Colonic mucosa (tissue), 4 donors: ENCODE measurements at regions not wholly inside any gene's neighbourhood (a gene's known extent, or its start where the extent isn't known, plus 50 kb on each side); places are given as distances from the start of the nearest gene placed in this dataset.

Source experiments
- DNase-seq: peaks from one replicate; pipeline ENCODE4 v3.0.0-alpha.2; 2020
- H3K27ac ChIP-seq: fragments of 200-600 bp; one replicate; pipeline ENCODE4 v1.8.0; 2021
- H3K27me3 ChIP-seq: fragments of 200-600 bp; one replicate; pipeline ENCODE4 v1.8.0; 2021
- H3K36me3 ChIP-seq: fragments of 200-600 bp; one replicate; pipeline ENCODE4 v1.8.0; 2021
- H3K4me1 ChIP-seq: fragments of 200-600 bp; one replicate; pipeline ENCODE4 v1.8.0; 2021; ENCODE audit warnings: mild to moderate bottlenecking
- H3K4me3 ChIP-seq: fragments of 200-600 bp; one replicate; pipeline ENCODE4 v1.8.0; 2021
- H3K9ac ChIP-seq, 2 donors: one replicate each; pipeline ENCODE4 v1.7.0; 2013; ENCODE audit warnings: control low read depth in 2 of 2, low read depth in 2 of 2, low read length in 2 of 2
- H3K9me3 ChIP-seq: fragments of 200-600 bp; one replicate; pipeline ENCODE4 v1.8.0; 2021
- intact Hi-C: fragments of 100-400 bp; cut with DNase I; formaldehyde crosslinking; loops from one replicate; pipeline ENCODE4 v1.14.1; 2022
- TF ChIP-seq, protein P1 (sequence below): fragments of 200-600 bp; IDR thresholded peaks from one replicate; pipeline ENCODE4 v1.8.0; 2022; ENCODE audit warnings: antibody characterized with exemption, mild to moderate bottlenecking
- donor health status: healthy.
- donor health status: DM: no; HTN: no; CAD: no.
- donor health status: DM: no; HTN: no; CAD: no.

DNA sequence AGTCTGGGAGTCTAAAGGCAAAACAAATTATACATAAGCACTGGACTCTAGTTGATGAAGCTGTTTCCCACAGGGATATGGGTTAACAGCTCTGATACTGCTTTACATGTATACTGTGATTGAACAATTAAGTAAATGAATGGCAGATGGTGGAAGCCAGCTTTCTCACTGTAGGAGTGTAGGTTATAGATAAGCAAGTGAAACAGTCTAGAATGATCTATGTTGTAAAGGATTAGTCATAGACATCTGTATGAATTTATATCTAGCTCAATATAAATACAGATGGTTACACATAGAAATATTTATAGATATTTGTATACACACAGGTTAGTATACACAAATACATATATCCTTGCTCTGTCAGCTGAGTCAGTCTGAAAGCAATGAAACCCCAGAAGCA, 276.1 kb downstream of the PPARGC1A start:
- Histone ChIP-seq H3K36me3 (no peaks in the 10 kb centered on the region), H3K4me1 (no peaks in the 10 kb centered on the region), H3K9me3 (no peaks in the 10 kb centered on the region), H3K9ac (no peak overlapping the region), H3K27ac (no peak overlapping the region), H3K4me3 (no peak overlapping the region), H3K27me3 (no peaks in the 10 kb centered on the region)
- DNase-seq: no peak
- TF ChIP-seq, protein P1, sequence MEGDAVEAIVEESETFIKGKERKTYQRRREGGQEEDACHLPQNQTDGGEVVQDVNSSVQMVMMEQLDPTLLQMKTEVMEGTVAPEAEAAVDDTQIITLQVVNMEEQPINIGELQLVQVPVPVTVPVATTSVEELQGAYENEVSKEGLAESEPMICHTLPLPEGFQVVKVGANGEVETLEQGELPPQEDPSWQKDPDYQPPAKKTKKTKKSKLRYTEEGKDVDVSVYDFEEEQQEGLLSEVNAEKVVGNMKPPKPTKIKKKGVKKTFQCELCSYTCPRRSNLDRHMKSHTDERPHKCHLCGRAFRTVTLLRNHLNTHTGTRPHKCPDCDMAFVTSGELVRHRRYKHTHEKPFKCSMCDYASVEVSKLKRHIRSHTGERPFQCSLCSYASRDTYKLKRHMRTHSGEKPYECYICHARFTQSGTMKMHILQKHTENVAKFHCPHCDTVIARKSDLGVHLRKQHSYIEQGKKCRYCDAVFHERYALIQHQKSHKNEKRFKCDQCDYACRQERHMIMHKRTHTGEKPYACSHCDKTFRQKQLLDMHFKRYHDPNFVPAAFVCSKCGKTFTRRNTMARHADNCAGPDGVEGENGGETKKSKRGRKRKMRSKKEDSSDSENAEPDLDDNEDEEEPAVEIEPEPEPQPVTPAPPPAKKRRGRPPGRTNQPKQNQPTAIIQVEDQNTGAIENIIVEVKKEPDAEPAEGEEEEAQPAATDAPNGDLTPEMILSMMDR: no peak
- intact Hi-C loops: no loop called here

DNA sequence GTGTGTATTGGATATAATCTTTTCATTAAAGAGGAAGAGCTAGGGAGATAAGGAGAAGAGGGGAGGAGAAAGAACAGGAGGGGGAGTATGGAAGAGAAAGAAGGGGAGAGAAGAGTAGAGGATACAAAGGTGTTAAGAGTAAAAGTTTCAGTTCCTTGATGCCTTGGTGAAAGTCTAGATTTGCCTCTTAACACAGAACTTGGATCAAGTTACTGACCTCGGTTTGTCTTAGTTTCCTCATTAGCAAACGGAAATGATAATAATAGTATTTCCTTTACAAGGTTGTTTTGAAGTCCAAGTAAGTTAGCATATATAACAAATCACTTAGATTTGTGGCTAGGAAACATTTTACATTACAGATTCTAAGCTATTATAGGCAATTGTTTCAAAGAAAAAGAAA, 287.1 kb downstream of the PPARGC1A start:
- Histone ChIP-seq H3K9ac (no peak overlapping the region), H3K4me3 (no peak overlapping the region), H3K27me3 (no peaks in the 10 kb centered on the region), H3K4me1 (no peaks in the 10 kb centered on the region), H3K36me3 (no peaks in the 10 kb centered on the region), H3K27ac (no peak overlapping the region), H3K9me3 (no peaks in the 10 kb centered on the region)
- TF ChIP-seq, protein P1: no peak
- intact Hi-C loops: no loop called here
- DNase-seq: no peak

DNA sequence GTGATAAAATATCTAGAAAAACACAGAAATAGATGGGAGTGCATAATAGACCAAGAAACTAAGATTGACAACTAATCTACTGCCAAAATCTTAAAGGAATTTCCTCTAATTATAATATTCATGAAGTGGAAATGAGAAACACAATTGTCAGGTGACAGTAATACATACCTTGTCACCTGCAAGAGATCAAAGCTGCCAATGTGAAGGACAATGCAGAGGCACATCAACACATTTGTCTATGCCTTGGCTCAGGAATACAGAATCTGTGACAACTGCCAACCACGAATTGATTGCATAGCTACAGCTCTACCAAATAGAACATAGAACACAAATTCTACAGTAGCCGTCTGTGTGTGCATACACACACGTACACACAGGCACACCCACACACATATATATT, 295.7 kb downstream of the PPARGC1A start:
- H3K27me3 ChIP-seq: no peaks in the 10 kb centered on the region
- no peak for DNase-seq
- no peaks in the 10 kb centered on the region for H3K36me3 ChIP-seq
- TF ChIP-seq, protein P1: no peak
- H3K9me3 ChIP-seq: no peaks in the 10 kb centered on the region
- no peak overlapping the region for H3K27ac ChIP-seq
- intact Hi-C loops: no loop called here
- H3K9ac ChIP-seq: no peak overlapping the region
- no peaks in the 10 kb centered on the region for H3K4me1 ChIP-seq
- no peak overlapping the region for H3K4me3 ChIP-seq

DNA sequence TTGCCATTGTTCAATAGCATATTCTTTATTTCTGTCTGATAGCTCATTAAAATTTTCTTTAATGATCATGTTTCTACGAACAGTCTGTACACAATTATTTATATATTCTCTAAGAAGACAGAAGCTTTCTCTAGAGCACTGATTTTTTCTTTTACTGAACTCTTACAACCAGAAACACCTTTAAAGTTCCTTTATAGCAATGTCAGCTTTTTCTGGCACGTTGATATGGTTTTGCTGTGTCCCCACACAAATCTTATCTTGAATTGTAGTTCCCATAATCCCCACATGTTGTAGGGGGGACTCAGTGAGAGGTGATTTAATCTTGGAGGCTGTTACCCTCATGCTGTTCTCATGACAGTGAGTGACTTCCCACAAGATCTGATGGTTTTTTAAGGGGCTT, 299.4 kb downstream of the PPARGC1A start:
- H3K27ac ChIP-seq: no peak overlapping the region
- H3K36me3 ChIP-seq: no peaks in the 10 kb centered on the region
- H3K4me1 ChIP-seq: no peaks in the 10 kb centered on the region
- H3K4me3 ChIP-seq: no peak overlapping the region
- no peak overlapping the region for H3K9ac ChIP-seq
- TF ChIP-seq, protein P1: no peak
- no peaks in the 10 kb centered on the region for H3K9me3 ChIP-seq
- no peak for DNase-seq
- intact Hi-C loops: no loop called here
- no peaks in the 10 kb centered on the region for H3K27me3 ChIP-seq

DNA sequence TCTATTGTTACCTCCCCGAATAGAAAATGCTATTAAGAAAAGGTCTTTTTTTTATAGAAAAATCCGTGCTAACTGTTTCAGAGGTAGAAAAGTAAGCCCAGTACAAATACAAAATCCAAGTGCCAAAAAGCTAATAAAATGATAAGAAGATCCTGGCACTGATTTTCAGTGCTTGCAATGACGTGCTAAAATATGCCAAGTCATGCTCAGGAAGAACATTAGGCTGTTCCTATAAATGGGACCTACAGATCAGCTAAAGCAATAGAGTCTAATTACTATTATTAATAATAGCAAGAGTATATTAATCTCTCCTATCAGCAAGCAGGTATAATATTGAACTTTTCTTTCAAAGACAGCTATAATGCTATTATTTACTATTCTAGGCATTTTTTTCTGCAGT, 305.8 kb downstream of the PPARGC1A start:
- Histone ChIP-seq H3K9ac (no peak overlapping the region), H3K36me3 (no peaks in the 10 kb centered on the region), H3K4me3 (no peak overlapping the region), H3K9me3 (no peaks in the 10 kb centered on the region), H3K27ac (no peak overlapping the region), H3K27me3 (no peaks in the 10 kb centered on the region), H3K4me1 (no peaks in the 10 kb centered on the region)
- DNase-seq: no peak
- TF ChIP-seq, protein P1: no peak
- intact Hi-C loops: no loop called here

DNA sequence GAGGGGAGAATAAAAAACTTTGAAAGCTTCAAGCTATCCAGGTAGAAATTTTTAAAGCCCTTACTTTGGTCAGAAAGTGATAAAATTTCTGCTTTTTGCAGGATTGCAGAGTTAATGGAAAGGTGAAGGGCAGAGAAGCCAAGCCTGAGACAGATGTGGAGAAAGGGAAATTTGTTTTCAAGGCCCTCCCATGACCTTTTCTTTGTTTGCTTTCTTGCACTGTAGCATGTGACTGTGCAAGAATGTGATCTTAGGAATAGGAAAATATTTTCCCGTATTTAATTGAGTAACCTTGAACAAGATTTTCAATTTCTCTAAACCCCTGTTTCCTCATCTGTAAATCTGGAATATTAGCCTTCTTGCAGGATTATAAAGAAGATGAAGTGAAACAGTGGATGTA, 307.2 kb downstream of the PPARGC1A start:
- Histone ChIP-seq H3K27ac (no peak overlapping the region), H3K36me3 (no peaks in the 10 kb centered on the region), H3K9me3 (no peaks in the 10 kb centered on the region), H3K27me3 (no peaks in the 10 kb centered on the region), H3K9ac (no peak overlapping the region), H3K4me3 (no peak overlapping the region), H3K4me1 (no peaks in the 10 kb centered on the region)
- TF ChIP-seq, protein P1: no peak
- no peak for DNase-seq
- intact Hi-C loops: no loop called here
